ENCODE measurements at regions not wholly inside any gene's neighbourhood (a gene's known extent, or its start where the extent isn't known, plus 50 kb on each side); places are given as distances from the start of the nearest gene placed in this dataset.

DNA sequence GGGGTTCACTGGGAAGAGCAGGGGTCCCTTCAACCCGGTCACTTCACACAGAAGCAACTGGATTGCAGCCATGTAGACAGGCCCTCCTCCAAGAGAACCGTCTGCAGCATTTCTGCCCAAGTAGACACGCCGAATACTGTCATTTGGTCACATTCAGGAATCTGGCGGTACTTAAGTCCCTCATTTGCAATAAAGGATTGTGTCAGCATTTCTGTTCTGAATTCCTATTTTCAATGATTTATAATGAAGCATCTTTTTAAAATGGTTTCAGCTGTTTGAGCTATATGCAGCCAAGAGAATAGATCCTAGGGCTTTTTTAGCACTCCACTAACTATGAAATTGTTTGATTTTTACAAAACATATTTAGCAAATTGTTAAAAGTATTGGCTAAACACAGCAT is 143.5 kb upstream of the SOX1 start:
- no peak overlapping the region for H3K4me3 Mint-ChIP-seq (ENCODE audit: low read depth, unreplicated experiment)
- TF ChIP-seq CTCF (IDR thresholded peaks at IDR 0.05; ENCODE audit: unreplicated experiment): no peak
- no peaks in the 10 kb centered on the region for H3K9me3 Mint-ChIP-seq (ENCODE audit: low read depth, unreplicated experiment)
- intact Hi-C loops (cut with micrococcal nuclease; ENCODE audit: unreplicated experiment): no loop called here
- no peaks in the 10 kb centered on the region for H3K36me3 Mint-ChIP-seq (ENCODE audit: insufficient read depth, unreplicated experiment)
- no peak for DNase-seq
- no peak overlapping the region for H3K27ac Mint-ChIP-seq (ENCODE audit: unreplicated experiment)
- no TSS peak for BruUV-seq (replicated peaks)
- H3K4me1 Mint-ChIP-seq (ENCODE audit: low read depth, unreplicated experiment): no peaks in the 10 kb centered on the region
- CTCF ChIA-PET: no interaction called here
- H3K27me3 Mint-ChIP-seq (ENCODE audit: unreplicated experiment): no peaks in the 10 kb centered on the region

GRCh38 chr13:111923991-111924677 is 142.8 kb upstream of the SOX1 start:
- DNase-seq: no peak
- H3K36me3 Mint-ChIP-seq (ENCODE audit: insufficient read depth, unreplicated experiment): no peaks in the 10 kb centered on the region
- H3K9me3 Mint-ChIP-seq (ENCODE audit: low read depth, unreplicated experiment): no peaks in the 10 kb centered on the region
- no peak for TF ChIP-seq CTCF (IDR thresholded peaks at IDR 0.05; ENCODE audit: unreplicated experiment)
- intact Hi-C loops (cut with micrococcal nuclease; ENCODE audit: unreplicated experiment): no loop called here
- H3K4me3 Mint-ChIP-seq (ENCODE audit: low read depth, unreplicated experiment): no peak overlapping the region
- no peaks in the 10 kb centered on the region for H3K27me3 Mint-ChIP-seq (ENCODE audit: unreplicated experiment)
- H3K4me1 Mint-ChIP-seq (ENCODE audit: low read depth, unreplicated experiment): no peaks in the 10 kb centered on the region
- BruUV-seq (replicated peaks): no TSS peak
- CTCF ChIA-PET: no interaction called here
- no peak overlapping the region for H3K27ac Mint-ChIP-seq (ENCODE audit: unreplicated experiment)

GRCh38 chr13:111924678-111925075 is 142.3 kb upstream of the SOX1 start:
- CTCF ChIA-PET: no interaction called here
- no TSS peak for BruUV-seq (replicated peaks)
- Mint-ChIP-seq H3K27ac (ENCODE audit: unreplicated experiment) (no peak overlapping the region), H3K4me1 (ENCODE audit: low read depth, unreplicated experiment) (no peaks in the 10 kb centered on the region), H3K9me3 (ENCODE audit: low read depth, unreplicated experiment) (no peaks in the 10 kb centered on the region), H3K36me3 (ENCODE audit: insufficient read depth, unreplicated experiment) (no peaks in the 10 kb centered on the region), H3K27me3 (ENCODE audit: unreplicated experiment) (no peaks in the 10 kb centered on the region), H3K4me3 (ENCODE audit: low read depth, unreplicated experiment) (no peak overlapping the region)
- no peak for TF ChIP-seq CTCF (IDR thresholded peaks at IDR 0.05; ENCODE audit: unreplicated experiment)
- DNase-seq: no peak
- intact Hi-C loops (cut with micrococcal nuclease; ENCODE audit: unreplicated experiment): no loop called here

DNA sequence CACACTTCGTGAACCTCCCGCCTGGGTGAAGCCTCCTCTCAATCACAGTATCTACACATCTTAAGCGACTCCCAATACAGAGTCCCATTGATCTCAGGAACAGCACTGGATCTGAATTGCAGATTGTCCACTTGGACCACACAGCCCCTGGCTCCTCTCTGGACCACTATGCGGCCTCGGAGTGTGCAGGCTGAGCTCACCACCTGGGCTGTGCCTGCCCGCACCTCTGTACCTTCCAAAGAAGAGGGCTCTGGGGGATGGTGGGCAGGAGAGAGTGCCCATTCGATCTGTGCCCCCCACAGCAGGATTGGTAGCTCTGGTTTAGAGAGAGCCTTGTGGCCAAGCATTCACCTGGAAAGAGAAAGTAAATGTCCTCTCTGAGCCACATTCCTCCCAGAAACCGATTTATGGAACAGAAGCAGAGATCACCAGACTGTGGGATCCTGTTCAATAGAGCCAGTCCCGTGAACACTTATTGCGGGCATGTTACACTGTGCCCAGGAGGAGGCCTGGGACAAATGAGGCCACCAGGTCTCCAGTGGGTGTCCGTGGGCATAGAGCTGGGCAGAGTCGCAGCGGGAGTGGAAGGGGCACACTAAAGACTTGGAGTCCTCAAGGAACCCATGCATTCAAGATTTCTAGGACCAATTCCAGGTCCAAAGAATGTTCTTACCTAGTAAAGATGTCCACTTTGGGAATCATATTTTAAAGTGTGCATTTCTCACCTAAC is 141.6 kb upstream of the SOX1 start:
- H3K36me3 Mint-ChIP-seq (ENCODE audit: insufficient read depth, unreplicated experiment): no peaks in the 10 kb centered on the region
- no peak for TF ChIP-seq CTCF (IDR thresholded peaks at IDR 0.05; ENCODE audit: unreplicated experiment)
- no peaks in the 10 kb centered on the region for H3K9me3 Mint-ChIP-seq (ENCODE audit: low read depth, unreplicated experiment)
- H3K4me1 Mint-ChIP-seq (ENCODE audit: low read depth, unreplicated experiment): no peaks in the 10 kb centered on the region
- CTCF ChIA-PET: no interaction called here
- no peaks in the 10 kb centered on the region for H3K27me3 Mint-ChIP-seq (ENCODE audit: unreplicated experiment)
- no peak for DNase-seq
- intact Hi-C loops (cut with micrococcal nuclease; ENCODE audit: unreplicated experiment): no loop called here
- H3K27ac Mint-ChIP-seq (ENCODE audit: unreplicated experiment): no peak overlapping the region
- BruUV-seq (replicated peaks): no TSS peak
- H3K4me3 Mint-ChIP-seq (ENCODE audit: low read depth, unreplicated experiment): no peak overlapping the region

Measured in Calu3 (cell line).